ENCODE measurements at regions not wholly inside any gene's neighbourhood (a gene's known extent, or its start where the extent isn't known, plus 50 kb on each side); places are given as distances from the start of the nearest gene placed in this dataset.

DNA sequence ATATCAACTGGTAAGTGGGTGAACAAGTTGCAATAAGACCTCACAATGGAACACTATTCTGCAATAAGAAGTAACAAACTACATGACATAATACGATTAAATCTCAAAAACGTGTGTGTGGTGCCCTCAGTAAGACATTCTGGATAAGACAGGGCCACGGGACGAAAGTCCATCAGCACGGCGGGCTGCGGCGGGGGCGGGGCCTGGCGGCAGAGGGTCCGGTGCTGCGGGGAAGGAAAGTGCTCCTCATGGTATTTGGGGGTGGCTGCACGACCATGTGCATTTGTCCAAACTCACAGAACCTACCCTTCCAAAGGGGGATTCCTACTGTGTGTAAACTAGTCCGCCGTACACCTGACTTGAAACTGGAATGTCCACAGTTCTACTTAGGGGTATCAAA lies 341.8 kb downstream of the TCERG1L start:
- H3K36me3 Mint-ChIP-seq (ENCODE audit: insufficient read depth in 1 of 3, low read depth in 3 of 3) = peaks cover 0 to 4% (median 3%) of the 10 kb centered on the region in 3 experiments; a peak in 2 of 7 replicates
- H3K14ac ChIP-seq (ENCODE audit: insufficient read depth, low read length) = no peak overlapping the region
- no peaks in the 10 kb centered on the region for H3K4me1 ChIP-seq (ENCODE audit: insufficient read depth, low read length)
- no peak overlapping the region for H3K27ac ChIP-seq (ENCODE audit: insufficient read length, low read depth, low read length)
- no peak overlapping the region for H2AFZ ChIP-seq (ENCODE audit: low read length)
- H3K4me1 Mint-ChIP-seq = peaks cover 0 to 3% of the 10 kb centered on the region in 2 experiments; a peak in 3 of 4 replicates
- H3K4me3 Mint-ChIP-seq = no peak overlapping the region
- peaks cover 3 to 15% of the 10 kb centered on the region in 2 experiments; a peak in 4 of 5 replicates for H3K9me3 Mint-ChIP-seq
- H3K56ac ChIP-seq (ENCODE audit: insufficient read length, low read depth, low read length) = no peak overlapping the region
- no peak overlapping the region for H3K4me2 ChIP-seq (ENCODE audit: insufficient read depth, insufficient read length, low read length)
- H3K23ac ChIP-seq (ENCODE audit: insufficient read length, low read depth, low read length) = no peak overlapping the region
- H3K18ac ChIP-seq (ENCODE audit: insufficient read length, low read depth, low read length) = no peak overlapping the region
- H4K91ac ChIP-seq (ENCODE audit: insufficient read length, low read depth, low read length) = no peak overlapping the region
- WGBS (ENCODE audit: extremely low coverage, insufficient read length, low lambda C conversion rate) = no CpG with 5 or more reads among the region's 15 CpGs
- H3K9ac ChIP-seq (ENCODE audit: extremely low read depth, insufficient read length, low read length) = no peak overlapping the region
- H2BK5ac ChIP-seq (ENCODE audit: insufficient read length, low read length) = no peak overlapping the region
- TF ChIP-seq, protein P1, sequence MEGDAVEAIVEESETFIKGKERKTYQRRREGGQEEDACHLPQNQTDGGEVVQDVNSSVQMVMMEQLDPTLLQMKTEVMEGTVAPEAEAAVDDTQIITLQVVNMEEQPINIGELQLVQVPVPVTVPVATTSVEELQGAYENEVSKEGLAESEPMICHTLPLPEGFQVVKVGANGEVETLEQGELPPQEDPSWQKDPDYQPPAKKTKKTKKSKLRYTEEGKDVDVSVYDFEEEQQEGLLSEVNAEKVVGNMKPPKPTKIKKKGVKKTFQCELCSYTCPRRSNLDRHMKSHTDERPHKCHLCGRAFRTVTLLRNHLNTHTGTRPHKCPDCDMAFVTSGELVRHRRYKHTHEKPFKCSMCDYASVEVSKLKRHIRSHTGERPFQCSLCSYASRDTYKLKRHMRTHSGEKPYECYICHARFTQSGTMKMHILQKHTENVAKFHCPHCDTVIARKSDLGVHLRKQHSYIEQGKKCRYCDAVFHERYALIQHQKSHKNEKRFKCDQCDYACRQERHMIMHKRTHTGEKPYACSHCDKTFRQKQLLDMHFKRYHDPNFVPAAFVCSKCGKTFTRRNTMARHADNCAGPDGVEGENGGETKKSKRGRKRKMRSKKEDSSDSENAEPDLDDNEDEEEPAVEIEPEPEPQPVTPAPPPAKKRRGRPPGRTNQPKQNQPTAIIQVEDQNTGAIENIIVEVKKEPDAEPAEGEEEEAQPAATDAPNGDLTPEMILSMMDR (conservative IDR thresholded peaks at IDR 0.05) = no peak
- no peaks in the 10 kb centered on the region for H3K27me3 ChIP-seq (ENCODE audit: insufficient read depth, low read length)
- no peak overlapping the region for H2BK15ac ChIP-seq (ENCODE audit: low read depth, low read length)
- no peak overlapping the region for H2BK12ac ChIP-seq (ENCODE audit: insufficient read length, low read depth, low read length)
- H3T11ph ChIP-seq (ENCODE audit: low read length) = no peak overlapping the region
- H2BK120ac ChIP-seq (ENCODE audit: low read depth, low read length, poor library complexity, severe bottlenecking) = no peak overlapping the region
- no peaks in the 10 kb centered on the region for H3K79me1 ChIP-seq (ENCODE audit: insufficient read depth, low read depth, low read length, poor library complexity, severe bottlenecking)
- no peak for DNase-seq
- H3K27me3 Mint-ChIP-seq (ENCODE audit: low read depth) = no peaks in the 10 kb centered on the region; the same call in 1 of the 2 replicates
- H3K27ac Mint-ChIP-seq = no peak overlapping the region
- H3K23me2 ChIP-seq (ENCODE audit: insufficient read length, low read depth, low read length, poor library complexity, severe bottlenecking) = no peaks in the 10 kb centered on the region
- no peak overlapping the region for H4K8ac ChIP-seq (replicated peaks; ENCODE audit: insufficient read length, low read depth, low read length)
- no peak overlapping the region for H4K5ac ChIP-seq (ENCODE audit: insufficient read length, low read depth, low read length)
- H2BK20ac ChIP-seq (ENCODE audit: low read depth, low read length, poor library complexity, severe bottlenecking) = no peak overlapping the region
- H4K20me1 ChIP-seq (ENCODE audit: control insufficient read depth, insufficient read depth, insufficient read length) = no peaks in the 10 kb centered on the region
- H2AK5ac ChIP-seq (ENCODE audit: insufficient read length, low read length) = no peak overlapping the region
- no peaks in the 10 kb centered on the region for H3K79me2 ChIP-seq (ENCODE audit: insufficient read depth, low read length)
- no peak overlapping the region for H3K4ac ChIP-seq (ENCODE audit: low read depth, low read length)
- no peaks in the 10 kb centered on the region for H3K9me3 ChIP-seq (ENCODE audit: control insufficient read depth, low read depth, low read length)

Data from H9 (cell line).